ENCODE measurements at regions not wholly inside any gene's neighbourhood (a gene's known extent, or its start where the extent isn't known, plus 50 kb on each side); places are given as distances from the start of the nearest gene placed in this dataset.

GRCh38 chr3:124243177-124243859 is 251.4 kb upstream of the ROPN1 start (continued):
- TF ChIP-seq POLR2AphosphoS5 (IDR thresholded peaks at IDR 0.05; ENCODE audit: low read depth, low read length) (no peak), SP4 (IDR thresholded peaks at IDR 0.05; ENCODE audit: low read length) (no peak), ASH2L (IDR thresholded peaks at IDR 0.05; ENCODE audit: low read length) (no peak)
